Immature natural killer cell (primary cell): ENCODE measurements at regions not wholly inside any gene's neighbourhood (a gene's known extent, or its start where the extent isn't known, plus 50 kb on each side); places are given as distances from the start of the nearest gene placed in this dataset.

ENCODE experiments used
- DNase-seq, 3 donors: peaks; one replicate each; pipeline ENCODE4 v3.0.0; 2022; ENCODE audit warnings: mixed read lengths in 1 of 3
- H3K27ac Mint-ChIP-seq, 6 donors: one replicate each; pipeline ENCODE4 v1.8.0; 2020; ENCODE audit warnings: mixed read lengths in 6 of 6, mild to moderate bottlenecking in 5 of 6, inconsistent platforms in 4 of 6, moderate library complexity in 3 of 6
- H3K27me3 Mint-ChIP-seq, 3 donors: one replicate each; pipeline ENCODE4 v1.8.0; 2020 to 2021; ENCODE audit warnings: low read depth in 3 of 3, mild to moderate bottlenecking in 3 of 3, mixed read lengths in 3 of 3, moderate library complexity in 3 of 3, inconsistent platforms in 1 of 3
- H3K36me3 Mint-ChIP-seq, 3 donors: one replicate each; pipeline ENCODE4 v1.8.0; 2020; ENCODE audit warnings: mixed read lengths in 3 of 3, inconsistent platforms in 2 of 3, mild to moderate bottlenecking in 2 of 3
- H3K4me1 Mint-ChIP-seq, 2 donors: one replicate each; pipeline ENCODE4 v1.8.0; 2020; ENCODE audit warnings: inconsistent platforms in 2 of 2, mild to moderate bottlenecking in 2 of 2, mixed read lengths in 2 of 2, moderate library complexity in 1 of 2
- H3K4me3 Mint-ChIP-seq, 5 donors: one replicate each; pipeline ENCODE4 v1.8.0; 2020; ENCODE audit warnings: mild to moderate bottlenecking in 5 of 5, mixed read lengths in 5 of 5, inconsistent platforms in 3 of 5, moderate library complexity in 3 of 5
- H3K9me3 Mint-ChIP-seq, 6 donors: one replicate each; pipeline ENCODE4 v1.8.0; 2020; ENCODE audit warnings: mild to moderate bottlenecking in 6 of 6, mixed read lengths in 6 of 6, inconsistent platforms in 4 of 6, moderate library complexity in 3 of 6

DNA sequence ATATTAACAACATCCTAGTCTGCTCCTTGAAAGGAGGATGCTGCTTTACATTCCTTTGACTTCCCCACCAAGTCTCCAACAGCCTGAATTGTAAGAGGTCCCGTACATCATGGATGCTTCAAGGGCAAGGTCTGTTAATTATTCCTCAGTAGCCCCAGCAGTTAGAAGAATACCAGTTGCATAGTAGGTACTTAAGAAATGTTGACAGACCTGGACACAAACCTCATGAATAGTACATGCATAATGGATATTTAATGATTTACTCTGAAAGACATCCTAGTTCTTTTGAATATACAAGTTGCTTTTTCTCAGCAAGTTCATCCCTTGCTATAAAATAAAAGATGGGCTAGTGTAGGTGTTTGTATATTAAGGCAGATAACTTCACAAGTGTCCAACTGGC is 112.1 kb upstream of the DPYD start:
- Mint-ChIP-seq H3K4me3 (no peak overlapping the region), H3K4me1 (no peaks in the 10 kb centered on the region)

DNA sequence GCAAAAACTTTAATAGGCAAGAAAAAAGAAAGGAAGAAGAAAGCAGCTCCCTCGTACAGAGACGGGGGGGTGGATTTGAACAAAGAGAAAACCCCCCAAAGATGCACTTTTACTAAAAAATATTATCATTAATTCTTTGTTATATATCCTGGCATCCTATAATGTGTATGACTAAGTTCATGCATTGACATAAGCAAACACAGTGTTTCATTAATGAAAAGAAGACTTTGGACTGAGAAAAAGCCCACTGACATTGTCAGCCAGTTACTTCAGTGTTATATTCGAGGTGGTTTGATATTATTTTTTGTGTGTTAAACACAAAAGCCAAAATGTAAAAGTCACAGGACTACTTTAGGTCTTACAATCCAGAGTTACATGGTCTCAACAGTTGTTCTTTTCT is 110.1 kb upstream of the DPYD start:
- H3K4me1 Mint-ChIP-seq = no peaks in the 10 kb centered on the region
- no peaks in the 10 kb centered on the region for H3K9me3 Mint-ChIP-seq
- H3K4me3 Mint-ChIP-seq = no peak overlapping the region
- no peak for DNase-seq
- no peaks in the 10 kb centered on the region for H3K36me3 Mint-ChIP-seq
- H3K27ac Mint-ChIP-seq = no peak overlapping the region
- H3K27me3 Mint-ChIP-seq = peaks cover 2 to 7% (median 4%) of the 10 kb centered on the region in 3 donors

More for the DNA sequence above, 112.1 kb upstream of the DPYD start:
- no peak for DNase-seq
- Mint-ChIP-seq H3K27me3 (peaks cover 2 to 11% (median 4%) of the 10 kb centered on the region in 3 donors), H3K36me3 (no peaks in the 10 kb centered on the region), H3K27ac (no peak overlapping the region), H3K9me3 (no peaks in the 10 kb centered on the region)

DNA sequence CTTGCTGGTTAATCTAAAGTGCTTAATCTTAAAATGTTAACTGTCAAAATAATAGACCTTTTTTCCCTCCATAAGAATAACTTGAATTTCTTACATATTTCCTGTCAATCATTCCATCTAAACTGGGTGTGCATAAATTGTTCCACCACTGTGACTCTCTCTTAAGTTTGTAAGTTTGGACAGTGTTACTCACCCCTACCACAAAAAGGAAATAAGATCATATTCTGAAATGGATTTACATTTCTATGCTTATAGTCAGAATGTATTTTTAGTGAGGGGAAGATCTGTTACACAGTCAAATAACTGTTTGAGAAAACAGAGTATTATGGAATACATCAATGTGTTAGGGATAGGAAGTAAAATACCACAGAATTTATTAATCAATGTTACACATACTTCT is 109.6 kb upstream of the DPYD start:
- no peaks in the 10 kb centered on the region for H3K9me3 Mint-ChIP-seq
- no peak overlapping the region for H3K4me3 Mint-ChIP-seq
- H3K27me3 Mint-ChIP-seq = peaks cover 0 to 9% (median 4%) of the 10 kb centered on the region in 3 donors
- H3K4me1 Mint-ChIP-seq = no peaks in the 10 kb centered on the region
- DNase-seq = no peak
- no peaks in the 10 kb centered on the region for H3K36me3 Mint-ChIP-seq
- no peak overlapping the region for H3K27ac Mint-ChIP-seq

DNA sequence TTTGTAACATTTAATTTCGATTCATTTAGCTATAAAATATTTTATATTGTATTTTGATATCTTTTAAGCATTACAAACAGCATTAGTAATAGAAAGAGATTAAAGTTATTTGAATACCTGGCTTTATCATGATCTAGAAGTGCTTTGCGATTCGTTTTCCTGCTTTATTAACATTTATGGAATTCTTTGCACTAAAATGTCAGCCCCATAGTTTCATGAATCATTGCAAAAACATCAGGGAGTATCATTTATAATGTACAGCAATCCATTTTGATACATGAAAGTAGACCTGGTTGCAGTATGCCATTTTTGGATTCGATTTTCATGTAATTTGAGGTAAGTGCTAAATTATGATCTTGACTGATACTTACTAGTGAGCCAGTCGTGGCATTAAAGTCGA is 108.0 kb upstream of the DPYD start:
- H3K9me3 Mint-ChIP-seq = peaks cover 0 to 2% (median 0%) of the 10 kb centered on the region in 6 donors
- no peak overlapping the region for H3K27ac Mint-ChIP-seq
- H3K27me3 Mint-ChIP-seq = peaks cover 0 to 5% (median under 1%) of the 10 kb centered on the region in 3 donors
- DNase-seq = no peak
- H3K36me3 Mint-ChIP-seq = no peaks in the 10 kb centered on the region
- H3K4me1 Mint-ChIP-seq = no peaks in the 10 kb centered on the region
- H3K4me3 Mint-ChIP-seq = no peak overlapping the region

DNA sequence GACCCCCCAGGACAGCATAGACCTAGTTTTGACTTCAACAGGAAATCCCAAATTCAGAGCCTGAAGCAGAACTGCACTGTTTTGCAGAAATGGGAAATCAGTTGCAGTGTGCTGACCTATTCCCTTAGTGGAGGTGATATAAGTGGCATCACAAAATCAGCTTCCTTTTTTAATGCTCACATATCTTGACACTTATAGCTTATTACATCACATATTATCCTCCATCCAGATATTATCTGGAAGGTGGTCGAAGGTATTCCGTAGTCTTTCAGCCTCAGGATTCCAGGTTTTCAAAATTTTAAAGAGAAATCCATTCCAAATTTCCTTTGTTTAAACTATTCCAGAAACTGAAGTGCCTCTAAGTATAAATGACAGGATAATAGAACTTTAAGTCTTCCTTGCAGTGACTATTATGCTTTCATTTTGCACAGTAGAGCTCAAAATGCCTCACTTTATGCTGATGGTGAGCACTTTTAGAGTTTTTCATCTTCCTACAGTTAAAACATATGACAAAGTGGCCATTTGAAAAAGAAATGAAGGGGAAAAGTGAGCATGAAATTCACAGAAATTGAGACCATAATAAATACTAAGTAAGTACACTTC is 106.4 kb upstream of the DPYD start:
- Mint-ChIP-seq H3K36me3 (no peaks in the 10 kb centered on the region), H3K4me3 (no peak overlapping the region), H3K27me3 (peaks cover 0 to 4% (median 0%) of the 10 kb centered on the region in 3 donors), H3K4me1 (no peaks in the 10 kb centered on the region), H3K9me3 (peaks cover 0 to 2% (median 0%) of the 10 kb centered on the region in 6 donors), H3K27ac (no peak overlapping the region)
- DNase-seq = no peak

DNA sequence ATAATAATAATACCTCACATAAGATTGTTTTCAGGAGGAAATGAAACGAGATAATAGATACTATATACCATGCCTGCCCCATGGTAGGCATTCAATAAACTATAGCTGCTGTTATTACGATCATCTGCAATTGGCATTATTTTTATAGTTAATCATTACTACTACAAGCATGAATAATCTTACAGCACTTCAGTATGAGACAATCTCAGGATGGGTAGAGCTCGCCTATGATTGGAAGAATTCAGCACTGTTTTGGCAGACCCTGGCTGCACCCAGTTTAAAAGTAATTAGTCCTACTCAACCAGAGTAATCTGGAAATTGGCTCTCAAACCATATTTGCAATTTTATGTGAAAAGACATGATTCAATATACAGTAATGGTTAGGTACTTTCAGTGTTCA is 105.0 kb upstream of the DPYD start:
- Mint-ChIP-seq H3K4me3 (no peak overlapping the region), H3K4me1 (no peaks in the 10 kb centered on the region), H3K9me3 (peaks cover 0 to 2% (median 0%) of the 10 kb centered on the region in 6 donors), H3K27me3 (peaks cover 2 to 5% (median 2%) of the 10 kb centered on the region in 3 donors), H3K36me3 (no peaks in the 10 kb centered on the region), H3K27ac (no peak overlapping the region)
- no peak for DNase-seq

DNA sequence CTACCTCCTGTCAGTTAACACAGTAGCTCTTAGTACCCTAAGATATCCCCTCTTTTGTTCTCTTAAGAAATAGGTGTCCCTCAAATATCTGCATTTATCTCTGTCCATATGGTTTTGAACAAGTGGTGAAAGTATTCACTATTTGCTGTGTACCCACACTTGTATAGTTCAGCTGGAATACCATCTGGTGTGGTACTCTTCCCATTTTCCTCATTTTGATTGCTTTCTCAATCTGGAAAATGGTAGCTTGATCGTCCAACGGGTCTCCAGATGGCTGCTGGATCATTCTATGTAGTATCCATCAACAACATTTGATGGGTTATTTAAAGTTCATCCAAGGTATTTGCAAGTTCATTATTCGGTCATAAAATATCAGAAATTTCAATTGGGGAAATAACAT is 100.3 kb upstream of the DPYD start:
- Mint-ChIP-seq H3K36me3 (no peaks in the 10 kb centered on the region), H3K9me3 (peaks cover 0 to 2% (median 0%) of the 10 kb centered on the region in 6 donors), H3K27ac (no peak overlapping the region), H3K4me1 (no peaks in the 10 kb centered on the region), H3K27me3 (peaks cover 5 to 11% (median 5%) of the 10 kb centered on the region in 3 donors), H3K4me3 (no peak overlapping the region)
- DNase-seq = no peak

DNA sequence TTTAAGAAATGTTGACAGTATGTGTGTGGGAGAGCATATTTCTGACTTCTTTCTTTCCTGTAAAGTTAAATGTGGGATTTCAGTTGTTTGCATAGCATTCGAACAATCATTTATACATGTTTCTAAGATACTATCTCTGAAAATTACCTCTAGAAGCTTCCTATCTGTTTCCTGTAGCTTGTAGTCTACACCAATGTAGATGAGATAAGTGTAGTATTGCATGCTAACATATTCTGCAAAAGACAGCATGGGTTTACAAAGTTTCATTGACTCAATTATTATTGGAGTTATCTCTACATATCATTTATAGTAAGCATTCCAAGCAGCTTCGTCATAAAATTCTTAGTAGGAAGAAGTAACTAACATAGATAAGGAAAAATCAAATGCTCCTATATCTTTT is 98.9 kb upstream of the DPYD start:
- H3K9me3 Mint-ChIP-seq = peaks cover 0 to 2% (median 0%) of the 10 kb centered on the region in 6 donors
- H3K36me3 Mint-ChIP-seq = no peaks in the 10 kb centered on the region
- H3K4me1 Mint-ChIP-seq = no peaks in the 10 kb centered on the region
- no peak for DNase-seq
- no peak overlapping the region for H3K27ac Mint-ChIP-seq
- H3K4me3 Mint-ChIP-seq = no peak overlapping the region
- peaks cover 5 to 9% (median 5%) of the 10 kb centered on the region in 3 donors for H3K27me3 Mint-ChIP-seq

DNA sequence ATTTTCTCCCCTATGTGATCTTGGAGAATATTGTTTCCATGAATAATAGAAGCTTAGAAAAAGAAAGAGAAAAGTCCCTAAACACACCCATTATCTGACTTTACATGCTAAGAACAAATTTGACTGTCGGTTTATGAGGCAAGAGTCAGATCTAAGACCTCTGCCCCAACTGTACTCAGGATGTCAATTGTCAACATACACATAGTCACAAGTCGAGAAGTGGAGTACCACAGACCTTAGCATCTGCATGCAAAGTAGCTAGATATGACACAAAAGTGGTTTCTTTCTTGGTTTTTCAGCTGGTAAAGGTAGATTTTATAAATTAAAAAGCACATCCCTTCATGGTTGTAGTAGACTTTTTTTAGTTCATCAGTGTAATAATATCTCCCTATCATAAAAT is 97.2 kb upstream of the DPYD start:
- Mint-ChIP-seq H3K4me3 (no peak overlapping the region), H3K9me3 (no peaks in the 10 kb centered on the region), H3K27ac (no peak overlapping the region), H3K27me3 (peaks cover 5 to 9% (median 5%) of the 10 kb centered on the region in 3 donors), H3K36me3 (no peaks in the 10 kb centered on the region), H3K4me1 (no peaks in the 10 kb centered on the region)
- DNase-seq = no peak

DNA sequence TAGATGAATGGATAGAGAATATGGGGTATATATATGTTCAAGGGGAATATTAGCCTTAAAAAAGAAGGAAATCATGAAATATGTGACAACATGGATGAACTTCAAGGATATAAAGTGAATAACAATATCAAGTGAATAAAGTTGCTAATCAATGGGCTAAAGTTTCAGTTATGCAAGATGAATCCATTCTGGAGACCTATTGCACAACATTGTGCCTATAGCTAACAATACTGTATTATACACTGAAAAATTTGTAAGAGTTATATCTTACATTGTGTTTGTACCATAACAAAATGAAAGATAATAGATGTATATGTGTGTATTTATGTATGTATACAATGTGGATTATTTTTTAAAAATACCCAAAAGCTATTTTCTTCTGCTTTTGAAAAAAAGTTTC is 96.3 kb upstream of the DPYD start:
- no peak for DNase-seq
- H3K27me3 Mint-ChIP-seq = peaks cover 5 to 13% (median 5%) of the 10 kb centered on the region in 3 donors
- no peaks in the 10 kb centered on the region for H3K4me1 Mint-ChIP-seq
- no peaks in the 10 kb centered on the region for H3K9me3 Mint-ChIP-seq
- no peaks in the 10 kb centered on the region for H3K36me3 Mint-ChIP-seq
- H3K27ac Mint-ChIP-seq = no peak overlapping the region
- H3K4me3 Mint-ChIP-seq = no peak overlapping the region

DNA sequence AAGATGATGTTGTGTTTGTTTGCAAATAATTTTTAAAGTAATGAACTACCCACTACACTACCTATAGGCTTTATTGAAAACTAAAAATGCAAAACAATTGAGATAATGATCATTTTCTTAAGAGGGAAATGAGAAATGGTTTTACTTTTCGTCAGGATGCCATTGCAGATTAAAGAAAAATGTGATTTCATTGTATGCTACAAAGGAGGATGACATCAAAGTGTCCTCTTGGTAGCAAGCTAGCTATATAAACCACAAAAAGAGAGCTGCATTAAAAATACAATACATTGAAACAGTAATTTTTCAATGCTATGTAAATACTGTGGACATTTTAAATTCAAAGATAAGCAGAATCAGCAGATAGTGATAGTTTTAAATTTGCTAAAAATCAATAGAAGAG is 87.5 kb upstream of the DPYD start:
- H3K27me3 Mint-ChIP-seq = peaks cover 0 to 10% (median 3%) of the 10 kb centered on the region in 3 donors
- H3K4me1 Mint-ChIP-seq = no peaks in the 10 kb centered on the region
- no peak overlapping the region for H3K27ac Mint-ChIP-seq
- no peak overlapping the region for H3K4me3 Mint-ChIP-seq
- DNase-seq = no peak
- no peaks in the 10 kb centered on the region for H3K36me3 Mint-ChIP-seq
- H3K9me3 Mint-ChIP-seq = no peaks in the 10 kb centered on the region

DNA sequence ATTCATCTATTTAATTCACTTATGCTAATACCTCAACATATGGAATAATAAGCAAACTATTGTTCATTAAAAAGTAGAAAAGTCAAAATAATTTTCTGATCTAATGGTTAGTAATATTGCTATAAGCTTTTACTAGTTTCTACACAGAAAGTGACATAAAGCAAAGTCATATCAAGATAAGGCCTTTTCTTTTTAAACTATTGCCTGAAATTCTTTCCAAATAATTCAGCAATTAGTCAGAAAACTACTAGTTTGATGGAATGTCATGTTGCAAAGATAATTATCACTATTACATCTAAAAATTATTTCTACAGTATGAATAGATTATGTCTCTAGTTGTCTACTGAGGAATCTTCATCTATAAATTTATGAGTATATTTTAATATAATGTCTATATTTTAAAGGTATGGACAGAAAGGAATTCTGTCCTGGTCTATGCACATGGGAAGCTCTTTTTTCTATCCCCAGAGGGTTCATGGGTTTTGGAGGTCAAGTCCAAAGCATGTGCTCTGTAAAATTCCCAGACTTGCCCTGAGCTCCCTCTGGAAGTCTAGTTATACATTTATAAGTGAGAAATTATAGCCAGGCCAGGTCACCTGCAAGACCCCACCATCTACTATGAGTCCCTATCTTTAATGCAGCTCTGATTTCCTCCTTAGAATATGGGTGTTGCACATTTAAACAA is 84.6 kb upstream of the DPYD start:
- no peak overlapping the region for H3K27ac Mint-ChIP-seq
- H3K4me3 Mint-ChIP-seq = no peak overlapping the region
- H3K9me3 Mint-ChIP-seq = no peaks in the 10 kb centered on the region
- no peaks in the 10 kb centered on the region for H3K4me1 Mint-ChIP-seq
- DNase-seq = no peak
- H3K36me3 Mint-ChIP-seq = no peaks in the 10 kb centered on the region
- peaks cover 0 to 6% (median 0%) of the 10 kb centered on the region in 3 donors for H3K27me3 Mint-ChIP-seq

DNA sequence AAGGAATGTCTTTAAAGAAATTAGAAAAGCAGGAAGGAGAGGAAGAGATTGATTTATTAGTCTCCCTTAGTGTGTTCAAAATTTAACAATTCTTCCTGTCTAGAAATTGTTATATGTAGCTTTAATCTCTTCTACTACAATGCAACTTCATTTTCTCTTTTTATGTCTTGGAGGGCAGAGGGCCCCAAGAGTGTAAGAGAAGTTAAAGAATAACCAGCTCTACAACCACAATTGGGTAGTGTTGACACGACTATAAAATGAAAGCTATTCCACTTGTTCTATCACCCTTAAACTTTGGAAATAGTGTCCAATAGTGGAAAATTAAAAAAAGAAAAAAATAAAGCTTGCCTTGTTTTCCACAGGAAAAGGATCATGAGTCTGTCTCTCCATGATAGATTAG is 82.6 kb upstream of the DPYD start:
- no peaks in the 10 kb centered on the region for H3K9me3 Mint-ChIP-seq
- H3K27me3 Mint-ChIP-seq = peaks cover 0 to 7% (median 0%) of the 10 kb centered on the region in 3 donors
- no peak overlapping the region for H3K4me3 Mint-ChIP-seq
- no peak overlapping the region for H3K27ac Mint-ChIP-seq
- H3K4me1 Mint-ChIP-seq = no peaks in the 10 kb centered on the region
- DNase-seq = no peak
- no peaks in the 10 kb centered on the region for H3K36me3 Mint-ChIP-seq

DNA sequence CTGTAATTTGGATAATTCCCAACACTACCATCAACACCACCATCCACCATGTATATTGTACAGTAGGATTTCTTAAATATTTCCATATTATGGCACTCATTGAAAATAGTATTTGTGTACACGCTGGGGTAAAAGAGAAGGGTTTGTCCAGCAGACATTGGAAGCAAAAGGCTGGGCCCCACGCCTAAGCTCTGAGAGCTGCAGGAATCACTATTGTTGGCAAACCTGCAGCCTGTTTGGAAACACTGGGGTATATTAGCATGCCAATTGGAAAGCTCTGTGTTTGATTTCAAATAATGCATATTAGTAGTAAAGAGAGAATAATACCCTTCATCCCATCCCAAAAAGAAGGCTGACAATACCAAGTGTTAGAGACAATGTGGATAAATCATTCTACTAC is 81.5 kb upstream of the DPYD start:
- no peak overlapping the region for H3K27ac Mint-ChIP-seq
- no peaks in the 10 kb centered on the region for H3K9me3 Mint-ChIP-seq
- H3K4me3 Mint-ChIP-seq = no peak overlapping the region
- peaks cover 0 to 7% (median 0%) of the 10 kb centered on the region in 3 donors for H3K27me3 Mint-ChIP-seq
- H3K36me3 Mint-ChIP-seq = no peaks in the 10 kb centered on the region
- H3K4me1 Mint-ChIP-seq = no peaks in the 10 kb centered on the region
- DNase-seq = no peak

DNA sequence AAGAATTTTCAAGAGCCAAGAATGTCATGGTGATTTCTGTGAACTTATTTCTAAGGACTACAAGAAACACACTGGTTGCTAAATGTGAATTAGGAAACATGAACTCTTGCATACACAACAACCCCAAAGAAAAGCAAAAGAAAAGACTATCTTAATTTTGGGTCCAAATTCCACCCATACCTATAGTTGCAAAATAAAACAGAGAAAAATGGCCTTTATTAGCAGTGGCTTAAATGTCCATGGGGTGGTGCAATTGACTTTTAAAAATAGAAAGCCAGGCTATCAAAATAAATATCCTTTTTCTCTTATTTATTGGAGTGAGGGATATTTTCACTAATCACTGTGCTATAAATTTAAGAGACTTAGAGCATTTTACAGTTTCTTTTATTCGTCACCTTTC is 80.9 kb upstream of the DPYD start:
- peaks cover 0 to 7% (median 0%) of the 10 kb centered on the region in 3 donors for H3K27me3 Mint-ChIP-seq
- no peaks in the 10 kb centered on the region for H3K9me3 Mint-ChIP-seq
- no peak overlapping the region for H3K4me3 Mint-ChIP-seq
- H3K36me3 Mint-ChIP-seq = no peaks in the 10 kb centered on the region
- H3K4me1 Mint-ChIP-seq = no peaks in the 10 kb centered on the region
- H3K27ac Mint-ChIP-seq = no peak overlapping the region
- DNase-seq = no peak
